ENCODE measurements at regions not wholly inside any gene's neighbourhood (a gene's known extent, or its start where the extent isn't known, plus 50 kb on each side); places are given as distances from the start of the nearest gene placed in this dataset.

GRCh38 chr7:115146148-115146547 is 224.3 kb downstream of the MDFIC start:
- Histone ChIP-seq H3K27ac (no peak overlapping the region), H3K36me3 (replicated peaks in 1 of 2) (no peaks in the 10 kb centered on the region), H3K4me3 (no peak overlapping the region), H3K9me3 (replicated peaks in 1 of 3) (no peaks in the 10 kb centered on the region), H3K27me3 (no peaks in the 10 kb centered on the region), H3K4me1 (replicated peaks in 1 of 2) (no peaks in the 10 kb centered on the region)
- 86 to 94% (median 89%) methylated on average over 3 of the region's 3 CpGs for WGBS, 4 donors
- TF ChIP-seq POLR2A (IDR thresholded peaks at IDR 0.05) (no peak), CTCF (IDR thresholded peaks at IDR 0.05) (no peak)
- DNase-seq: no peak
- intact Hi-C loops (cut with DNase I): no loop called here

- 34 to 44% (median 36%) methylated on average over 2 of the region's 2 CpGs for WGBS, 4 donors
- intact Hi-C loops (cut with DNase I): no loop called here
- DNase-seq: no peak
Observed at GRCh38 chr7:115145512-115145911, 223.6 kb downstream of the MDFIC start.

GRCh38 chr7:115137816-115138215 is 215.9 kb downstream of the MDFIC start:
- DNase-seq: no peak
- H3K27ac ChIP-seq: no peak overlapping the region
- intact Hi-C loops (cut with DNase I): no loop called here
- no peak for TF ChIP-seq POLR2A (IDR thresholded peaks at IDR 0.05)
- TF ChIP-seq CTCF (IDR thresholded peaks at IDR 0.05): no peak
- H3K4me3 ChIP-seq: no peak overlapping the region
- no peaks in the 10 kb centered on the region for H3K36me3 ChIP-seq (replicated peaks in 1 of 2)
- no peaks in the 10 kb centered on the region for H3K4me1 ChIP-seq (replicated peaks in 1 of 2)
- 94 to 100% (median 97%) methylated on average over 1 of the region's 1 CpG for WGBS, 4 donors
- no peaks in the 10 kb centered on the region for H3K27me3 ChIP-seq
- H3K9me3 ChIP-seq (replicated peaks in 1 of 3): no peaks in the 10 kb centered on the region

More at GRCh38 chr7:115145512-115145911, 223.6 kb downstream of the MDFIC start:
- Histone ChIP-seq H3K4me1 (replicated peaks in 1 of 2) (no peaks in the 10 kb centered on the region), H3K27me3 (no peaks in the 10 kb centered on the region), H3K27ac (no peak overlapping the region), H3K36me3 (replicated peaks in 1 of 2) (no peaks in the 10 kb centered on the region), H3K9me3 (replicated peaks in 1 of 3) (no peaks in the 10 kb centered on the region), H3K4me3 (no peak overlapping the region)
- TF ChIP-seq POLR2A (IDR thresholded peaks at IDR 0.05) (no peak), CTCF (IDR thresholded peaks at IDR 0.05) (no peak)

- H3K9me3 ChIP-seq (replicated peaks in 1 of 3): no peaks in the 10 kb centered on the region
- H3K27me3 ChIP-seq: no peaks in the 10 kb centered on the region
- TF ChIP-seq POLR2A (IDR thresholded peaks at IDR 0.05) (no peak), CTCF (IDR thresholded peaks at IDR 0.05) (no peak)
- intact Hi-C loops (cut with DNase I): no loop called here
- no peak overlapping the region for H3K27ac ChIP-seq
- 83 to 91% (median 87%) methylated on average over 3 of the region's 3 CpGs for WGBS, 4 donors
- H3K4me1 ChIP-seq (replicated peaks in 1 of 2): no peaks in the 10 kb centered on the region
- no peaks in the 10 kb centered on the region for H3K36me3 ChIP-seq (replicated peaks in 1 of 2)
- DNase-seq: no peak
- H3K4me3 ChIP-seq: no peak overlapping the region
Observed at GRCh38 chr7:115136796-115137443, 215.0 kb downstream of the MDFIC start.
